Caki2 (cell line): ENCODE measurements at regions not wholly inside any gene's neighbourhood (a gene's known extent, or its start where the extent isn't known, plus 50 kb on each side); places are given as distances from the start of the nearest gene placed in this dataset.
"Not testable (repeated sequence)": the region's sequence is repeated elsewhere in the genome, so short reads cannot be mapped to it uniquely, and the experiment has no call there.

Experiments
- DNase-seq: peaks from one replicate; pipeline ENCODE4 v3.0.0-alpha.2; 2015; ENCODE audit warnings: low read depth
- in situ Hi-C: cut with HindIII; loops from 2 replicates; pipeline ENCODE4 v1.10.0; 2016; ENCODE audit warnings: low sequenced_read_pairs, low pct_unique_long_range_greater_than_20kb, mixed read lengths

GRCh38 chrY:26638063-26638462 lies 1016.1 kb downstream of the CDY1 start:
- no peak for DNase-seq
- in situ Hi-C loops = no loop called here

- DNase-seq, in situ Hi-C loops: not testable (repeated sequence)
Measured at GRCh38 chrY:26645856-26646255, 1023.9 kb downstream of the CDY1 start.

GRCh38 chrY:26648240-26648639 lies 1026.3 kb downstream of the CDY1 start:
- DNase-seq, in situ Hi-C loops: not testable (repeated sequence)

GRCh38 chrY:26664245-26664644 lies 1042.3 kb downstream of the CDY1 start:
- in situ Hi-C loops, DNase-seq: not testable (repeated sequence)

- DNase-seq, in situ Hi-C loops: not testable (repeated sequence)
Measured at GRCh38 chrY:26666691-26667090, 1044.8 kb downstream of the CDY1 start.

- in situ Hi-C loops, DNase-seq: not testable (repeated sequence)
Measured at GRCh38 chrY:26669243-26669642, 1047.3 kb downstream of the CDY1 start.

- DNase-seq = peak; percentile 3
- in situ Hi-C loops = not testable (repeated sequence)
Measured at GRCh38 chrY:26670360-26670871, 1048.5 kb downstream of the CDY1 start.

GRCh38 chrY:26670881-26671879 lies 1049.3 kb downstream of the CDY1 start:
- in situ Hi-C loops = not testable (repeated sequence)
- peak; percentile 29 for DNase-seq
